Osteoblast (primary cell): ENCODE measurements at regions not wholly inside any gene's neighbourhood (a gene's known extent, or its start where the extent isn't known, plus 50 kb on each side); places are given as distances from the start of the nearest gene placed in this dataset.
"Not testable (repeated sequence)": the region's sequence is repeated elsewhere in the genome, so short reads cannot be mapped to it uniquely, and the experiment has no call there.

ENCODE experiments used
- DNase-seq: peaks from one replicate; pipeline ENCODE4 v3.0.0; 2011; ENCODE audit warnings: low spot score, mixed read lengths; ENCODE audit not compliant: insufficient read length; ENCODE audit errors: missing footprints
- H2AFZ ChIP-seq: 2 replicates; pipeline ENCODE4 v1.6.0; 2011; ENCODE audit warnings: mild to moderate bottlenecking, low read length
- H3K27ac ChIP-seq: 2 replicates; pipeline ENCODE4 v1.5.1; 2011; ENCODE audit warnings: mild to moderate bottlenecking, low read depth, low read length, moderate library complexity
- H3K27me3 ChIP-seq: 2 replicates; pipeline ENCODE4 v1.6.0; 2012; ENCODE audit warnings: mild to moderate bottlenecking, control low read depth, inconsistent platforms, low read length, moderate library complexity; ENCODE audit not compliant: insufficient read depth
- H3K36me3 ChIP-seq: 2 replicates; pipeline ENCODE4 v1.5.1; 2011; ENCODE audit warnings: mild to moderate bottlenecking, low read length, control low read depth, moderate library complexity; ENCODE audit not compliant: insufficient read depth
- H3K4me1 ChIP-seq: 2 replicates; pipeline ENCODE4 v1.5.1; 2011; ENCODE audit warnings: mild to moderate bottlenecking, low read length, control low read depth, moderate library complexity; ENCODE audit not compliant: insufficient read depth
- H3K4me2 ChIP-seq: 2 replicates; pipeline ENCODE4 v1.6.0; 2011; ENCODE audit warnings: mild to moderate bottlenecking, low read length; ENCODE audit not compliant: insufficient read depth
- H3K4me3 ChIP-seq: fragments of 200-600 bp; sonication (generic); 3 replicates; pipeline ENCODE4 v1.5.1; 2012; ENCODE audit warnings: mild to moderate bottlenecking, low read length, inconsistent platforms; ENCODE audit not compliant: insufficient read depth
- H3K79me2 ChIP-seq: 2 replicates; pipeline ENCODE4 v1.6.0; 2012; ENCODE audit warnings: mild to moderate bottlenecking, low read length, control low read depth, inconsistent platforms; ENCODE audit not compliant: insufficient read depth
- H3K9me3 ChIP-seq: 2 replicates; pipeline ENCODE4 v1.5.1; 2011; ENCODE audit warnings: low read depth, low read length, control low read depth
- H4K20me1 ChIP-seq: 2 replicates; pipeline ENCODE4 v1.6.0; 2012; ENCODE audit warnings: mild to moderate bottlenecking, low read length, control low read depth; ENCODE audit not compliant: insufficient read depth

GRCh38 chr1:161454865-161455707, 50.2 kb upstream of the FCGR2A start:
- not testable (repeated sequence) for H3K9me3 ChIP-seq, H3K4me2 ChIP-seq, H3K27ac ChIP-seq, H3K4me3 ChIP-seq, H4K20me1 ChIP-seq, H3K4me1 ChIP-seq, H2AFZ ChIP-seq, H3K27me3 ChIP-seq, H3K36me3 ChIP-seq, H3K79me2 ChIP-seq, DNase-seq

DNA sequence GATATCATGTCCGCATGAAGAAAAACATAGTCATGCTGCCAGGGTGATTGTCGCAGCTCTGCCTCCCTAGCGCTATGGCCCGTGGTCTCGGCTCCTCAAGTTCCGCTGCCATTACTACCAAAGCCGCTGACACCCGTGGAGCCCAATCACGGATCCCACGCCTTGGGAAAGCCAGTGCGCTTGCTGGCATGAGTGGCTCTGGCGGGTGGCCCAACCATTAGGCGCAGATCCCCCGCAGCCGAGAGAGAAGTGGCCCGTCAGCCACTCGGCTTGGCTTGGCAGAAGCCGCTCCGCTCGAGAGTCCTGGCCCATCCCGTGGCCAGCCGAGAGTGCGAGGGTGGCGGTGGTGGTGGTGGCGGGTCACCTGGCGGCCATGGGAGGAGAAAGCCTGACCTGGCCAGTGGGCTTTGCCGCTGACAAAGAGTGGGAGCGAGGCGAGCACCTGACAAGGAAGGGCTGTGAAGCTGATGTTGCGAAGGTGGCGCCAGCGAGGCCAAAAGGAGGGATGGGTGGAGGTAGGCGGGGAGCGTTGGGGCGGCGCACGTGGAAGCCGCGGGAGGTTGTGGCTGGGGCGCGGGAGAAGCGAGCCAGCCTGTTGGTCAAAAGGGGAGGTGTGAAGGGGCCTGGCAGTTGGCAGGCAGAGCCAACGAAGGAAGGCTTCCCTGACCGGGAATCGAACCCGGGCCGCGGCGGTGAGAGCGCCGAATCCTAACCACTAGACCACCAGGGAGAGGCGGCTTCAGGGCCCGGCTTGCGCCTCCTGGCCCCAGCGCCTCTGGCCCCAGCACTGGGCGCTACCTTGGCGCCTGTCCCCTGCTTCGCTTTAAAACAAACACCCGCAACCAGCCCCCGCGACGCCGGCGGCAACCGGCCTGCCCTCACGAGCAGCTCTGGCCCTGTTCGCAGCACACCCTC, 51.0 kb upstream of the FCGR2A start:
- not testable (repeated sequence) for H4K20me1 ChIP-seq, H3K9me3 ChIP-seq, DNase-seq, H3K4me3 ChIP-seq, H3K36me3 ChIP-seq, H3K79me2 ChIP-seq, H3K27me3 ChIP-seq, H3K27ac ChIP-seq, H2AFZ ChIP-seq, H3K4me2 ChIP-seq, H3K4me1 ChIP-seq

DNA sequence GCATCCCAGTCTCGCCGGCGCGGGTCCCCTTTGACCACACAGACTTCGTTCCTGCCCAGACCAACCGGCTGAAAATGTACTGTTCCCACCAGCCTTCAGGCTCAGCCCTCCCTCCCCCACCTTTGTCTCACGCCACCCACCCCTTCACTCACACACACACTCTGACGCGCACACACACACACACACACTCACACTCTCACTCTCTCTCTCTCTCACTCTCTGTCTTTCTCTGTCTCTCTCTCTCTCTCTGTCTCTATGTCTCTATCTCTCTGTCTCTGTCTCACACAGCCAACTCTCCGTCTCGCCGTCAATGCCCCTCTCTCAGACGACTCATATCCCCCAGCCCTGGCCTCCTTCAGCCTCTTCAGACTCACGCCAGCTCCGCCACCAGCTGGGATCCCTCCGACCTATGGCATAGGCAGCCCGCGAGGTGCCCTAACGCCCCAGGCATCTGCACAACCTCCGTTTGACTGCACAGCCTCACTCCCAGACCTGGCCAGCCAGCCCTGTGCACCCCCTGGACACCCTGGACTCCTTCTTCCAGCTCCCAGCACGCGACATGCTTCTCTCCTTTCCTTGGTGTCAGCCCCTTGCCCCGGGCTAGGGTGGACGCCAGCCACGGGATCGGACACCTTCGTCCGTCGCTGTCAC, 53.4 kb upstream of the FCGR2A start:
- H3K4me3 ChIP-seq, H3K27me3 ChIP-seq, DNase-seq, H3K4me2 ChIP-seq, H4K20me1 ChIP-seq, H3K9me3 ChIP-seq, H3K4me1 ChIP-seq, H3K27ac ChIP-seq, H2AFZ ChIP-seq, H3K79me2 ChIP-seq, H3K36me3 ChIP-seq: not testable (repeated sequence)

DNA sequence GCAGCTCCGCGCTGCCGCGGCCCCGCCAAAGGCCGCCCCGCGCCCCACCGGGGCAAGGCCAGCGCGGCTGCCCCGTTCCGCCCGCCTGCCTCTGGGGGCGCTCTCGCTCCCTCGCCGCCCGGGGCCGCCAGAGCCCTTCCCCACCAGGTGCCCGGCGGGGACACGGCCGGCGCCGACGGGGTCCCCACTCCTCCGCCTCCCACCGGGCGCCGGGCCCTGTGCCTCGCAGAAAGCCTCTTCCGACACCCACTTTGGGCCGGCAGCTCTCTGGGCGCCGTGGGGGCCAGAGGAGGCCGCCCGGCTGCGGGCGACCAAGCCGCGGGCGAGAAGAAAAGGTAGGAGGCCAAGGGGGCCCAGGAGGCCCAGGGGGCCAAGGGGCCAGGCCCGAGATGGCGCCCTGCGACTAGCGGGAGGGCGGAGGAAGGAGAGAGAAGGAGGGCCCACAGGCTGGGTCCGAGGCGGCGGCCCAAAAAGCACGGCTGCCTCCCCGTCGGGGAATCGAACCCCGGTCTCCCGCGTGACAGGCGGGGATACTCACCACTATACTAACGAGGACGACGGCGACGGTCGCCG, 57.4 kb upstream of the FCGR2A start:
- H3K4me1 ChIP-seq, H3K9me3 ChIP-seq, H3K4me3 ChIP-seq, H3K4me2 ChIP-seq, H2AFZ ChIP-seq, H3K36me3 ChIP-seq, H3K79me2 ChIP-seq, H3K27me3 ChIP-seq, DNase-seq, H3K27ac ChIP-seq, H4K20me1 ChIP-seq: not testable (repeated sequence)

DNA sequence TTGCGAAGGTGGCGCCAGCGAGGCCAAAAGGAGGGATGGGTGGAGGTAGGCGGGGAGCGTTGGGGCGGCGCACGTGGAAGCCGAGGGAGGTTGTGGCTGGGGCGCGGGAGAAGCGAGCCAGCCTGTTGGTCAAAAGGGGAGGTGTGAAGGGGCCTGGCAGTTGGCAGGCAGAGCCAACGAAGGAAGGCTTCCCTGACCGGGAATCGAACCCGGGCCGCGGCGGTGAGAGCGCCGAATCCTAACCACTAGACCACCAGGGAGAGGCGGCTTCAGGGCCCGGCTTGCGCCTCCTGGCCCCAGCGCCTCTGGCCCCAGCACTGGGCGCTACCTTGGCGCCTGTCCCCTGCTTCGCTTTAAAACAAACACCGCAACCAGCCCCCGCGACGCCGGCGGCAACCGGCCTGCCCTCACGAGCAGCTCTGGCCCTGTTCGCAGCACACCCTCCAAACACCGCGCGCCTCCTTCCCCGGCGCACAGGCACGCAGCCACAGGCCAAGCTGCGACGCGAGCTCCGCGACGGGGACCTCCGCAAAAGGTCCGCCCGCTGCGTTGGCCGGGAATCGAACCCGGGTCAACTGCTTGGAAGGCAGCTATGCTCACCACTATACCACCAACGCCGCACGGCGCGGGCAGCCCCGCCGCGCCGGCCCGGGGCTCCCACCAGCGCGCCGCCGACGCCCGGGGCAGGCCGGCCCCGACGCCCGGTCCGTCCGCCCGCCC, 58.1 kb upstream of the FCGR2A start:
- H3K27me3 ChIP-seq, H3K36me3 ChIP-seq, H3K4me3 ChIP-seq, H2AFZ ChIP-seq, H3K27ac ChIP-seq, H3K9me3 ChIP-seq, H4K20me1 ChIP-seq, DNase-seq, H3K4me2 ChIP-seq, H3K79me2 ChIP-seq, H3K4me1 ChIP-seq: not testable (repeated sequence)

GRCh38 chr1:161444725-161445124, 60.5 kb upstream of the FCGR2A start:
- H3K4me2 ChIP-seq, H3K9me3 ChIP-seq, H2AFZ ChIP-seq, H3K4me1 ChIP-seq, H3K27me3 ChIP-seq, H4K20me1 ChIP-seq, H3K79me2 ChIP-seq, H3K36me3 ChIP-seq, DNase-seq, H3K27ac ChIP-seq, H3K4me3 ChIP-seq: not testable (repeated sequence)

GRCh38 chr1:161444255-161444654, 61.0 kb upstream of the FCGR2A start:
- H3K36me3 ChIP-seq, DNase-seq, H3K4me2 ChIP-seq, H3K27me3 ChIP-seq, H4K20me1 ChIP-seq, H3K4me3 ChIP-seq, H3K79me2 ChIP-seq, H3K9me3 ChIP-seq, H3K27ac ChIP-seq, H3K4me1 ChIP-seq, H2AFZ ChIP-seq: not testable (repeated sequence)
